GM13977 (cell line): ENCODE measurements at regions not wholly inside any gene's neighbourhood (a gene's known extent, or its start where the extent isn't known, plus 50 kb on each side); places are given as distances from the start of the nearest gene placed in this dataset.

Experiments used
- DNase-seq: peaks from one replicate; pipeline ENCODE4 v3.0.0; 2012; ENCODE audit warnings: low spot score
- CTCF ChIP-seq: IDR thresholded peaks from 2 replicates; pipeline ENCODE4 v1.5.1; 2012; ENCODE audit warnings: mild to moderate bottlenecking, control low read depth; ENCODE audit not compliant: insufficient read depth; ENCODE audit errors: extremely low read depth, missing control alignments
- in situ Hi-C: fragments of 300-500 bp; cut with MboI; formaldehyde crosslinking; loops from one replicate; pipeline ENCODE4 v1.12.0; 2022; ENCODE audit warnings: low sequenced_read_pairs, low pct_unique_long_range_greater_than_20kb, mixed read lengths, inconsistent platforms; ENCODE audit not compliant: unreplicated experiment

- TF ChIP-seq CTCF = no peak
- in situ Hi-C loops = no loop called here
- DNase-seq = no peak
These were observed 920.9 kb downstream of the SLITRK5 start for GRCh38 chr13:88592105-88592504.

- in situ Hi-C loops = no loop called here
- TF ChIP-seq CTCF = no peak
- no peak for DNase-seq
These were observed 930.8 kb downstream of the SLITRK5 start for GRCh38 chr13:88601949-88602348.

GRCh38 chr13:88602786-88603777 is 931.9 kb downstream of the SLITRK5 start:
- no peak for DNase-seq
- TF ChIP-seq CTCF = no peak
- in situ Hi-C loops = no loop called here

- no peak for DNase-seq
- in situ Hi-C loops = no loop called here
- no peak for TF ChIP-seq CTCF
These were observed 946.0 kb downstream of the SLITRK5 start for GRCh38 chr13:88617176-88617575.

- in situ Hi-C loops = no loop called here
- DNase-seq = no peak
- no peak for TF ChIP-seq CTCF
These were observed 951.3 kb downstream of the SLITRK5 start for GRCh38 chr13:88622362-88622973.

- TF ChIP-seq CTCF = no peak
- no peak for DNase-seq
- in situ Hi-C loops = no loop called here
These were observed 952.0 kb downstream of the SLITRK5 start for GRCh38 chr13:88623150-88623549.
